GM21737 (cell line): ENCODE measurements at regions not wholly inside any gene's neighbourhood (a gene's known extent, or its start where the extent isn't known, plus 50 kb on each side); places are given as distances from the start of the nearest gene placed in this dataset.

Source experiments
- ATAC-seq: cut with Tn5 transposase; IDR thresholded peaks from one replicate; pipeline ENCODE4 v1.9.1; 2021; ENCODE audit warnings: mild to moderate bottlenecking, moderate library complexity; ENCODE audit not compliant: unreplicated experiment

GRCh38 chr12:46131732-46132469 lies 136.9 kb downstream of the SLC38A1 start:
- ATAC-seq, result no peak

- ATAC-seq, result no peak
Observed at GRCh38 chr12:46127656-46128055, 137.3 kb upstream of the SCAF11 start.

- no peak for ATAC-seq
Observed at GRCh38 chr12:46126050-46126727, 135.8 kb upstream of the SCAF11 start.

- ATAC-seq, result peak; percentile 71
Observed at GRCh38 chr12:46124848-46125619, 134.7 kb upstream of the SCAF11 start.

- no peak for ATAC-seq
Observed at GRCh38 chr12:46124132-46124847, 133.9 kb upstream of the SCAF11 start.

- no peak for ATAC-seq
Observed at GRCh38 chr12:46112364-46112763, 122.0 kb upstream of the SCAF11 start.

- no peak for ATAC-seq
Observed at GRCh38 chr12:46111715-46112114, 121.3 kb upstream of the SCAF11 start.

- no peak for ATAC-seq
Observed at GRCh38 chr12:46110928-46111699, 120.7 kb upstream of the SCAF11 start.

GRCh38 chr12:46110223-46110611 lies 119.8 kb upstream of the SCAF11 start:
- no peak for ATAC-seq

GRCh38 chr12:46109343-46110222 lies 119.2 kb upstream of the SCAF11 start:
- ATAC-seq, result no peak

- peak; percentile 76 for ATAC-seq
Observed at GRCh38 chr12:46108721-46109120, 118.3 kb upstream of the SCAF11 start.

- ATAC-seq, result no peak
Observed at GRCh38 chr12:46107591-46107990, 117.2 kb upstream of the SCAF11 start.

- ATAC-seq, result no peak
Observed at GRCh38 chr12:46105735-46106134, 115.4 kb upstream of the SCAF11 start.

GRCh38 chr12:46103559-46104383 lies 113.4 kb upstream of the SCAF11 start:
- ATAC-seq, result no peak

- ATAC-seq, result no peak
Observed at GRCh38 chr12:46101485-46101869, 111.1 kb upstream of the SCAF11 start.

- ATAC-seq, result no peak
Observed at GRCh38 chr12:46100551-46101484, 110.4 kb upstream of the SCAF11 start.

GRCh38 chr12:46089414-46090162 lies 99.2 kb upstream of the SCAF11 start:
- no peak for ATAC-seq
